ENCODE measurements at regions not wholly inside any gene's neighbourhood (a gene's known extent, or its start where the extent isn't known, plus 50 kb on each side); places are given as distances from the start of the nearest gene placed in this dataset.
"Not testable (repeated sequence)": the region's sequence is repeated elsewhere in the genome, so short reads cannot be mapped to it uniquely, and the experiment has no call there.

GRCh38 chr6:4664911-4665310 is 111.3 kb upstream of the CDYL start:
- no peak overlapping the region for H3K4me3 ChIP-seq (ENCODE audit: low read length)
- DNase-seq (ENCODE audit: low read depth), result no peak
- TF ChIP-seq CTCF (IDR thresholded peaks at IDR 0.05; ENCODE audit: insufficient read depth, low read depth, low read length, missing control alignments), result no peak

DNA sequence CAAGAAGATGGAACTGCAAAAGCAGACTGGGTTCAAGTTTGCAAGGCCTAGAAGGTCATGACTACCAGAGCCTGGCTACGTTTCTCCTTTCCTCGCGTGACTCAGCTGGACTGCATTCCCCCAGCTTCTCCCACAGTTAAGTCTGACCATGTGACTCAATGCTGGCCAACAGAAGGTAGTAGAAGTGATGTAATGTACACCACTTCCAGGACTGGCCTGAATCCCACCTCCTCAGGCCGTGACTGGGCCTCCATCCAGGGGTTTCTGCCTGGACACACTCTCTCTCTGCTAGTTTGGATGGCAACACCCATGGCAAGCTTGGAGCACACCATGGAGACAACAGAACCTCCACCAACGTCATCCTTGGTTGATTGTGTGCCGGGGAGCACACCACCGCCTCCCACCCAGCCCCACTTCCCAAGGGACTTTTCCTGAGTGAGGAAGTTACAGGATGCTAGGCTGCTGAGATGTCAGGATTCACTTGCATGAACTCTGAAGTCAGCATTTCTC is 112.0 kb upstream of the CDYL start:
- no peak overlapping the region for H3K4me3 ChIP-seq (ENCODE audit: low read length)
- TF ChIP-seq CTCF (IDR thresholded peaks at IDR 0.05; ENCODE audit: insufficient read depth, low read depth, low read length, missing control alignments), result no peak
- peak; percentile 34 for DNase-seq (ENCODE audit: low read depth)

- DNase-seq (ENCODE audit: low read depth), result no peak
- no peak for TF ChIP-seq CTCF (IDR thresholded peaks at IDR 0.05; ENCODE audit: insufficient read depth, low read depth, low read length, missing control alignments)
- H3K4me3 ChIP-seq (ENCODE audit: low read length), result no peak overlapping the region
These were observed 113.3 kb upstream of the CDYL start for GRCh38 chr6:4662886-4663285.

DNA sequence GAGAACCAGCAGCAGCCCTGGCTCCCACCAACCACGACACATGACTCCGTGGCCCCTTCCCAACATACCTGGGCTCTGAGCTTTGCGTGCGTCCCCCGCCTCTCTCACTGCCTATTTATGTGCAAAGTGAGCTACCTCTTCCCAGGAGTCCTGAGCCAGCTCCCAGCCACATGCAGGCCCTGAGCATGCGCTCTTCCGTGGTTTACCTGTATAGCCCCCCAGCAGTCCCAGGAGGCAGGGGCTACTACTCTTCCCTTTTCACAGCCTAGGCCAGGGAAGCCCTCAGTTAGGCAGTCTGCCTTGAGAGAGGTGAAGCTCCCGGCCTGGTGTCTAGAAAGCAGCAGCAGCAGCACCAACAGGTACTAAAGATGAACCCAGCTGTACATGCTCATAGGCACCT is 114.8 kb upstream of the CDYL start:
- DNase-seq (ENCODE audit: low read depth), result no peak
- TF ChIP-seq CTCF (IDR thresholded peaks at IDR 0.05; ENCODE audit: insufficient read depth, low read depth, low read length, missing control alignments), result no peak
- no peak overlapping the region for H3K4me3 ChIP-seq (ENCODE audit: low read length)

- TF ChIP-seq CTCF (IDR thresholded peaks at IDR 0.05; ENCODE audit: insufficient read depth, low read depth, low read length, missing control alignments), result no peak
- DNase-seq (ENCODE audit: low read depth), result no peak
These were observed 115.6 kb upstream of the CDYL start for GRCh38 chr6:4660377-4661321.

DNA sequence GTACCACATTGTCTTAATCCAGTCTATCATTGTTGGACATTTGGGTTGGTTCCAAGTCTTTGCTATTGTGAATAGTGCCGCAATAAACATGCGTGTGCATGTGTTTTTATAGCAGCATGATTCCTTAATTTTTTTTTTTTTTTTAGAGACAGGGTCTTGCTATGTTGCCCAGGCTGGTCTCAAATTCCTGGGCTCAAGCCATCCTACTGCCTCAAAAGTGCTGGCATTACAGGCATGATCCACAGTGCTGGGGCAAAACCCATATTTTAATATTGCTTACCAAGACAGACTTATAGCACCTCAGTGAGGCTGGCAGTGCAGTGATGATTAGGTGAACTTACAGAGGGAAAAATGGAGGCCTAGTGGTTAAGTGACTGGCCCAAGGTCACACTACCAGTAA is 116.5 kb upstream of the CDYL start:
- H3K4me3 ChIP-seq (ENCODE audit: low read length); DNase-seq (ENCODE audit: low read depth): not testable (repeated sequence)

More at GRCh38 chr6:4660377-4661321, 115.6 kb upstream of the CDYL start:
- H3K4me3 ChIP-seq (ENCODE audit: low read length), result no peak overlapping the region

- no peak overlapping the region for H3K4me3 ChIP-seq (ENCODE audit: low read length)
- TF ChIP-seq CTCF (IDR thresholded peaks at IDR 0.05; ENCODE audit: insufficient read depth, low read depth, low read length, missing control alignments), result no peak
- DNase-seq (ENCODE audit: low read depth), result no peak
These were observed 117.7 kb upstream of the CDYL start for GRCh38 chr6:4658486-4658885.

Data from epithelial cell of esophagus (primary cell).